ENCODE measurements at regions not wholly inside any gene's neighbourhood (a gene's known extent, or its start where the extent isn't known, plus 50 kb on each side); places are given as distances from the start of the nearest gene placed in this dataset.

DNA sequence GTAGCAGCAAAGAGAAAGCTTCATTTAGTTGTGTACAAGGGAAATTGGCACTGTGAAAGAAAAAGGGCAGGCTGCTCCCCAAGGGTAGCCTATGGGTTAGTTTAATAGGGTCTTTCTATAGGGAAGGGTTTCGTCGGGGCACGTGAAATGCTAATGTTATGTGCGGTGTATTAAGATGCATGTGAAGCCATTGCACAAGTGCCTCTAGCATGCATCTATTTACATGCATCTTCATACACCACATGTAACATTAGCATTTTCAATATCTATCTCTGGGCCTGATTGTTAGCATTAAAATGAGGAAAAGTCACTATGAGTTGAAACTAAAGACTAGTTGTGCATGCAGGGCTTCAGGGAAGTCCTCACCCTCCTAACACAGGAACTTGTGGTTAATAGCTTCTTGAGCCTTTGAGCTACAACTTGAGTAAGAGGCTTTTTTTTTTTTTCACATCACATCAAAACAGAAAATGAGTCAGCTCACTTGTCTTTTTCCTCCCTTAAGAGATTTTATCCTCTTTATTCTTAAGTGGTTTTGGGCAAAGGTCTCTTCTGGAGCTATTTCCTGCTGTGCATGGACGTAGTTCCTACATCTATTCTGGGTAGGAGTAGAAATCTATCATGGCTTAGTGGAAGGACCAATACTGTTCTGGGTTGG is 613.4 kb downstream of the ZPLD1 start:
- ChIA-PET CTCF (interaction anchor here (0.6 kb wide), 1 partner anchor 71 kb away, joined by 3 read pairs; no protein-coding TSS in a partner anchor), POLR2A (no interaction called here)
- no peak overlapping the region for H3K4me3 Mint-ChIP-seq
- H3K27ac Mint-ChIP-seq: no peak overlapping the region
- no peaks in the 10 kb centered on the region for H3K4me1 Mint-ChIP-seq
- H3K9me3 Mint-ChIP-seq: no peaks in the 10 kb centered on the region
- H3K36me3 Mint-ChIP-seq (ENCODE audit: low read depth): no peaks in the 10 kb centered on the region
- no peak for DNase-seq
- H3K27me3 Mint-ChIP-seq: no peaks in the 10 kb centered on the region

- DNase-seq: no peak
- Mint-ChIP-seq H3K9me3 (no peaks in the 10 kb centered on the region), H3K36me3 (ENCODE audit: low read depth) (no peaks in the 10 kb centered on the region), H3K4me1 (no peaks in the 10 kb centered on the region), H3K27me3 (no peaks in the 10 kb centered on the region), H3K4me3 (no peak overlapping the region), H3K27ac (no peak overlapping the region)
- ChIA-PET POLR2A (no interaction called here), CTCF (no interaction called here)
Measured at GRCh38 chr3:103052236-103052830, 617.5 kb downstream of the ZPLD1 start.

DNA sequence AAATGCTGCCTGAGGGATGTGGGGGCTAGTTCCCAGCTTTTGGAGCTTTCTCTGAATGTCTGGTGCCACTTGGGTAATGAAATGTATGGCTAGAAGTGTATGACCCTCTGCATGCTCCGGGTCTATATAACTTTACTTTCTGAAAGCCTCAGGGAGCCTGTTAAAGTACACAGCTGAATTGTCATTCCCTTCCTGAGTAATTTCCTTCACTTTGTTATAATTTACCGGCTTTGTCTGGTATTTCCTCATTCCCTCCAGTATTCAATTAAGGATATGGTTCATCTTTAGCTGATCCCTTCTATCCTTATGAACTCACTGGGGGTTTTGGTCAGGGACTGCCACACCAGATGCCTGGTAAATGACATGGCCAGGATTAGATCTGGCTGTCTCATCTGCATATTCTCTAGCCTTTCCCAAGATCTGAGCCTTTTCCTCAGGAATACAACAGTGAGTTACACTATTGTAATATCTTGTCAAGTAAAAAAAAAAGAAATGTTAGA is 620.3 kb downstream of the ZPLD1 start:
- Mint-ChIP-seq H3K27me3 (no peaks in the 10 kb centered on the region), H3K4me1 (no peaks in the 10 kb centered on the region), H3K4me3 (no peak overlapping the region), H3K36me3 (ENCODE audit: low read depth) (no peaks in the 10 kb centered on the region), H3K9me3 (no peaks in the 10 kb centered on the region), H3K27ac (no peak overlapping the region)
- DNase-seq: no peak
- ChIA-PET CTCF (no interaction called here), POLR2A (no interaction called here)

GRCh38 chr3:103056542-103056941 is 621.7 kb downstream of the ZPLD1 start:
- CTCF ChIA-PET: no interaction called here
- no peak for DNase-seq
- H3K27ac Mint-ChIP-seq: no peak overlapping the region
- H3K27me3 Mint-ChIP-seq: no peaks in the 10 kb centered on the region
- no peaks in the 10 kb centered on the region for H3K4me1 Mint-ChIP-seq
- no peaks in the 10 kb centered on the region for H3K9me3 Mint-ChIP-seq
- POLR2A ChIA-PET: no interaction called here
- H3K36me3 Mint-ChIP-seq (ENCODE audit: low read depth): no peaks in the 10 kb centered on the region
- H3K4me3 Mint-ChIP-seq: no peak overlapping the region

GRCh38 chr3:103057003-103057402 is 622.2 kb downstream of the ZPLD1 start:
- Mint-ChIP-seq H3K9me3 (no peaks in the 10 kb centered on the region), H3K36me3 (ENCODE audit: low read depth) (no peaks in the 10 kb centered on the region), H3K4me1 (no peaks in the 10 kb centered on the region), H3K4me3 (no peak overlapping the region), H3K27ac (no peak overlapping the region), H3K27me3 (no peaks in the 10 kb centered on the region)
- DNase-seq: no peak
- CTCF ChIA-PET: no interaction called here
- POLR2A ChIA-PET: no interaction called here

DNA sequence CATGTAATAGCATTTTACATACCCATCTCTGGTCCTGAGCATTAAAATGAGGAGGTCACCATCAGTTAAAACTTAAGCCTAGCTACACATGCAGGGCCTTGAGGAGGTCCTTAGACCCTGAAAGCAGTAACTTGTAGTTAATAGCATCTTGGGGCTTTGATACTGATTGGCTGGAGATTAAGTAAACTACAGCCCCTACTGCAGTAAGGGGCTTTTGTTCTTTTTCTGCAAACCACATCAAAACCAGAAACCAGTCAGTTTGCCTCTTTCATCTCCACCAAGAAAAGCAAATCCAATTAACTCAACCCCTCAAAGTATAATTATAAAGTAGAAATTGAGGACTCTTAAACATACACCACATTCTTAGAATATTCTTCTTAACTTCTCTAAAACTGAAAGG is 622.7 kb downstream of the ZPLD1 start:
- Mint-ChIP-seq H3K27ac (no peak overlapping the region), H3K4me3 (no peak overlapping the region), H3K27me3 (no peaks in the 10 kb centered on the region), H3K36me3 (ENCODE audit: low read depth) (no peaks in the 10 kb centered on the region), H3K4me1 (no peaks in the 10 kb centered on the region), H3K9me3 (no peaks in the 10 kb centered on the region)
- ChIA-PET POLR2A (no interaction called here), CTCF (no interaction called here)
- no peak for DNase-seq

DNA sequence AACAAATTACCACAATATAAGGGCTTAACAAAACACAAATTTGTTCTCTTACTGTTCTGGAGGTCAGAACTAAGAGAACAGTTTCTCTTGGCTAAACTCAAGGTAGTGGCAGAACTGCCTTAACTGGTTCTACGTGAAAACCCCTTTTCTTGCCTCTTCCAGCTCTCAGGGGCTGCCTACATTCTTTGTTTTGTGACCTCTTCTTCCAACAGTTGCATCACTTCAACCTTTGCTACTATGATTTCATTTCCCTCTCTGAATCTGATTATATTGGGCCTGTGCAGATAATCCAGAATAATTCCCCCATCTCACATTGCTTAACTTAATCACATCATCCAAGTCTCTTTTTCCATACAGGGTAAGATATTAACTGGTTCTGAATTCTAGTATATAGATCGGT is 624.6 kb downstream of the ZPLD1 start:
- no peaks in the 10 kb centered on the region for H3K36me3 Mint-ChIP-seq (ENCODE audit: low read depth)

DNA sequence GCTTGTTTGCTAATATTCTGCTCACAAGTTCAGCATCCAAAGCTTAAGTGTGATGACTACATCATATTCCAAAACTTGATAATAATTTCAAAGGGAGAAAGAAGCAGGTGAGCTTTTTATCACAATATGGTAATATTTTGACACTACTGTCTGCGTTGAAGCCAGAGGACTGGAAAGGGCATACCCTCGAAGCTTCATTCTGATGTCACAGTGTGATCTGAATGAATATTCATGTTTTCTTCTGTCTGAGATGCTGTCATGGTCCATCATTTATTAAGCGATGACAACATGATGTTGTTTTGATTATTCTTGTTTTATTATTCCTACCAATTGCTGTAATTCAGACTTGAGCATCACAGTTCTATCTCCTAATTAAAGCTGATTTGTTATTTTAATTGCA is 625.4 kb downstream of the ZPLD1 start:
- ChIA-PET CTCF (no interaction called here), POLR2A (no interaction called here)
- Mint-ChIP-seq H3K36me3 (ENCODE audit: low read depth) (no peaks in the 10 kb centered on the region), H3K27me3 (no peaks in the 10 kb centered on the region), H3K9me3 (no peaks in the 10 kb centered on the region), H3K4me1 (no peaks in the 10 kb centered on the region), H3K27ac (no peak overlapping the region), H3K4me3 (no peak overlapping the region)
- DNase-seq: no peak

More for the DNA sequence above, 624.6 kb downstream of the ZPLD1 start:
- Mint-ChIP-seq H3K4me3 (no peak overlapping the region), H3K4me1 (no peaks in the 10 kb centered on the region), H3K27me3 (no peaks in the 10 kb centered on the region), H3K9me3 (no peaks in the 10 kb centered on the region), H3K27ac (no peak overlapping the region)
- ChIA-PET POLR2A (no interaction called here), CTCF (no interaction called here)
- no peak for DNase-seq

- H3K27ac Mint-ChIP-seq: no peak overlapping the region
- ChIA-PET CTCF (no interaction called here), POLR2A (no interaction called here)
- no peaks in the 10 kb centered on the region for H3K36me3 Mint-ChIP-seq (ENCODE audit: low read depth)
- no peak for DNase-seq
- H3K4me1 Mint-ChIP-seq: no peaks in the 10 kb centered on the region
- no peaks in the 10 kb centered on the region for H3K27me3 Mint-ChIP-seq
- H3K4me3 Mint-ChIP-seq: no peak overlapping the region
- H3K9me3 Mint-ChIP-seq: no peaks in the 10 kb centered on the region
Measured at GRCh38 chr3:103067963-103068362, 633.1 kb downstream of the ZPLD1 start.

DNA sequence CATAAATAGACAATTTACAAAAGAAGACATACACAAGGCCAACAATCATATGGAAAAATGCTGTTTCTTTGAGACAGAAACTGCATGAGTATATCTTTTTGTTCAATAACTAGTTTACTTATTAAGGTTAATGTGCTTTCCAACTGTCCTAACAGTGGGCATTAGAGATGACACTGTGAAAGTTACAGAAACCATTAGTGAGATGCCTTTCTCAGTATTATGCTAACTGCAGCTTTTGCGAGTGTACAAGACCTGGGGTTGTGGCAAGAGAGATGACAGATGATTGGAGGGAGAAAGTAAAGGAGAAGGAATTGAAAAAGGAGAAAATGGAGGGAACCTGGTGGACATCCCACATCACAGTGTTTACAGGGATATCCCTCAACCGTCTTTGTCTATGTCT is 640.5 kb downstream of the ZPLD1 start:
- DNase-seq: no peak
- Mint-ChIP-seq H3K4me3 (no peak overlapping the region), H3K27ac (no peak overlapping the region), H3K9me3 (no peaks in the 10 kb centered on the region), H3K36me3 (ENCODE audit: low read depth) (no peaks in the 10 kb centered on the region), H3K27me3 (no peaks in the 10 kb centered on the region), H3K4me1 (no peaks in the 10 kb centered on the region)
- CTCF ChIA-PET: no interaction called here
- POLR2A ChIA-PET: no interaction called here

DNA sequence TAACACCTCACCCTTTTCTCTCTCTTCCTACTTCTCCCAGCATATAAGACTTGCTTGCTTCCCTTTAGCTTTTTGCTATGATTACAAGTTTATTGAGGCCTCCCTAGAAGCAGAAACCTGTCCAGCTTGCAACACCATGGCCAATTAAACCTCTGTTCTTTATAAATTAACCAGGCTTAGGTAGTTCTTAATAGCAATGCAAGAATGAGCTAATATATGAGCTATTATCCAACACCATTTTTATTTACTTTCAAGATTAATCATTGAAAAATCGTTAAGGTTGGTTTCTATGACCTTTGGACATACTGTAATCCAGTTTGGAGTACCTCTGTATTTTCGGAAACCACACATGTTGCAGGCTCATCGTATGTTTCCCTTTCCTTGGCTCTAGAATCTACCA is 643.1 kb downstream of the ZPLD1 start:
- DNase-seq: no peak
- H3K9me3 Mint-ChIP-seq: no peaks in the 10 kb centered on the region
- H3K4me1 Mint-ChIP-seq: no peaks in the 10 kb centered on the region
- no peak overlapping the region for H3K27ac Mint-ChIP-seq
- H3K4me3 Mint-ChIP-seq: no peak overlapping the region
- H3K36me3 Mint-ChIP-seq (ENCODE audit: low read depth): no peaks in the 10 kb centered on the region
- CTCF ChIA-PET: no interaction called here
- POLR2A ChIA-PET: no interaction called here
- no peaks in the 10 kb centered on the region for H3K27me3 Mint-ChIP-seq

DNA sequence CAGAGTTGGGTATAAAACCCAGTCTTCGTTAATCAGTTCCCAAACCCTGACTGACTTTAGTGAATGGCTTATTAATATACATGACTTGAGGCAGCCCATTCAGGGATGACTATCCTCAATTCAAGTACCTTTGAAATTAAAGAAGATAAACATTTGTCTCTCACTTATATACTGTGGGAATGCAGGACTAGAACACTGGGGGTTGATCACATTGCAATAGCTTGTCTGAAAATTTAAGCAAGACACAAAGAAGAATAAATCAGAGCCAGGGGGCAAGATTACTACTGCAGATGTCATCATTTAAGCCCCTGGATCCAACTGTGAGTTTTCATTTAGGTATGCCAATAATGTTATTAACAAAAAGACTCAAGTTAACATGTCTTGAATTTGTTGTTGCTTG is 647.7 kb downstream of the ZPLD1 start:
- Mint-ChIP-seq H3K9me3 (no peaks in the 10 kb centered on the region), H3K27ac (no peak overlapping the region), H3K36me3 (ENCODE audit: low read depth) (no peaks in the 10 kb centered on the region), H3K4me1 (no peaks in the 10 kb centered on the region), H3K27me3 (no peaks in the 10 kb centered on the region), H3K4me3 (no peak overlapping the region)
- DNase-seq: no peak
- ChIA-PET POLR2A (no interaction called here), CTCF (no interaction called here)

DNA sequence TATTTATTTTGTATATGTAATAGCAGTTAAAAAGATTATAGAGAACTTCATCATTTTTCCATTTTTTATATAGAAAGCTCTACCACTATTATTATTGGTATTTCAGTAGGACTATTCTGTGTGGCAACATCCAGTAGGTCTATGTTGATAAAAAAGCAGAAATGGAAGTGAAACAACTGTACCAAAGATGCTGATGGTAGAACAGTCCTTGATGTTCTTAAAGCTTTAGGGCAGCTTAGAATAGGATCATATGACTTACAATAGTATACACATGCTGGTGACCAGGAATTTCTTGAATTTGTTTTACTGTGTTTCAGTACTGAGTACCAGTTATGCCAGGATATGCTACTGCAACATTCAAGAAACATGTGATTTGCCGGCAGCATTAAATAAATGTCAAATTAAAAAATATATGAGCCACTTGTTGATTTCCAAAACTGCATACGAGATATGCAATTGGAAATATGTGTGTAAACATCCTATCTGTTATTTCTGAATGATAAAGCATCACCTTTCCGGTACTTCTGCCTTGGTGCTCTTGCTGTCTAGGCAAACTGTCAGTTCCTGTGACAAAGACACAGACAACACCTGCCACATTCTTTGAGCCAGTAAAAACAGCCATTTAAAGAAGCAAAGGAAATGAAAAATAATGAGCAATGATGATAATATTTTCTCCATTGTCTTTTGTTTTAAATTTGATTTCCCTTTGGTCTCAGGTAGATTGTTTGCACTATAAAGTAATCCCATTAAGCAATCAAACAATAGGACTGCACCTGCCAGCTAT is 649.2 kb downstream of the ZPLD1 start:
- Mint-ChIP-seq H3K27ac (no peak overlapping the region), H3K36me3 (ENCODE audit: low read depth) (no peaks in the 10 kb centered on the region), H3K4me3 (no peak overlapping the region), H3K4me1 (no peaks in the 10 kb centered on the region), H3K9me3 (no peaks in the 10 kb centered on the region), H3K27me3 (no peaks in the 10 kb centered on the region)
- CTCF ChIA-PET: no interaction called here
- POLR2A ChIA-PET: no interaction called here
- DNase-seq: no peak

DNA sequence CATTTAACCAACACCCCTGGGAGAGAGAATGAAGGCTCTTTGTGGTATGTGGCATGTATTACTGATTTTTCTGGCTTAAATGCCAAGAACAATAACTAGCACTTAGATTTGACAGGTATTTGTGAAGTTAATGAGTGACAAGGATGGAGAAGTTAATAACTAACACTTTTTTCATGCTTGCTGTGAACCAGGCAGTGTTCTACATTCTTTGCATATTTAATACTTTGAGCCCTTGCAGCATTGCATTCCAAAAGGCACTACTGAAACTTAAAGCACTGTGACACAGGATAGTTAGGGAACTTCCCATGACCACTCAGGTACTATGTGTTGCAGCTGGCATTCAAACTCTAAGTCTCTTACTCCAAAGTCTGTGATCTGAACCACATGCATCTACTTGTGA is 650.6 kb downstream of the ZPLD1 start:
- Mint-ChIP-seq H3K36me3 (ENCODE audit: low read depth) (no peaks in the 10 kb centered on the region), H3K4me3 (no peak overlapping the region), H3K27ac (no peak overlapping the region), H3K27me3 (no peaks in the 10 kb centered on the region), H3K9me3 (no peaks in the 10 kb centered on the region), H3K4me1 (no peaks in the 10 kb centered on the region)
- ChIA-PET CTCF (no interaction called here), POLR2A (no interaction called here)
- no peak for DNase-seq

Data from activated CD4-positive, alpha-beta T cell treated with anti-CD3 and anti-CD28 coated beads, Interleukin-2, amount 10 ng/mL, durations not matched to agents 7 days and 5 days (primary cell).